GM12873 (cell line): ENCODE measurements at regions not wholly inside any gene's neighbourhood (a gene's known extent, or its start where the extent isn't known, plus 50 kb on each side); places are given as distances from the start of the nearest gene placed in this dataset.

Source experiments
- TF ChIP-seq, protein P1 (sequence below): IDR thresholded peaks from 2 replicates; pipeline ENCODE4 v1.5.1; 2012; ENCODE audit warnings: low read depth, mild to moderate bottlenecking, moderate library complexity, low read length, control low read depth; ENCODE audit not compliant: insufficient read depth; ENCODE audit errors: missing control alignments

GRCh38 chr4:27278615-27279375 is 418.2 kb downstream of the STIM2 start:
- TF ChIP-seq, protein P1, sequence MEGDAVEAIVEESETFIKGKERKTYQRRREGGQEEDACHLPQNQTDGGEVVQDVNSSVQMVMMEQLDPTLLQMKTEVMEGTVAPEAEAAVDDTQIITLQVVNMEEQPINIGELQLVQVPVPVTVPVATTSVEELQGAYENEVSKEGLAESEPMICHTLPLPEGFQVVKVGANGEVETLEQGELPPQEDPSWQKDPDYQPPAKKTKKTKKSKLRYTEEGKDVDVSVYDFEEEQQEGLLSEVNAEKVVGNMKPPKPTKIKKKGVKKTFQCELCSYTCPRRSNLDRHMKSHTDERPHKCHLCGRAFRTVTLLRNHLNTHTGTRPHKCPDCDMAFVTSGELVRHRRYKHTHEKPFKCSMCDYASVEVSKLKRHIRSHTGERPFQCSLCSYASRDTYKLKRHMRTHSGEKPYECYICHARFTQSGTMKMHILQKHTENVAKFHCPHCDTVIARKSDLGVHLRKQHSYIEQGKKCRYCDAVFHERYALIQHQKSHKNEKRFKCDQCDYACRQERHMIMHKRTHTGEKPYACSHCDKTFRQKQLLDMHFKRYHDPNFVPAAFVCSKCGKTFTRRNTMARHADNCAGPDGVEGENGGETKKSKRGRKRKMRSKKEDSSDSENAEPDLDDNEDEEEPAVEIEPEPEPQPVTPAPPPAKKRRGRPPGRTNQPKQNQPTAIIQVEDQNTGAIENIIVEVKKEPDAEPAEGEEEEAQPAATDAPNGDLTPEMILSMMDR = no peak

DNA sequence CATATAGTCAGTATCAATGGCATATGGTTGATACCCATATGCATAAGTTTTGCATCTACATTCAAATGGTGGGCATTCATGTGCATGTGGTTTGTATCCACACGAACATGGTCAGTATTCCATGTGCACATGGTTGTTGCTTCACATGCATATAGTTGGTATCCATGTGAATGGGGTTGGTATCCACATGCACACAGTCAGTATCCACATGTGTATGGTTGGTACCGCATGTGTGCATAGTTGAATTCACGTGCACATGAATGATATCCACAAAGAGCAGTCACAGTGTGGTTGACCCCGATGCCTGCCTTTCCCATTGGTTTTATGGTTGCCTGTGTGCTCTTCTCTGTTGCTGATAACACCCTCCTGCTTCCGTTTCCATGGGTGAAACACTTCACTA is 427.9 kb downstream of the STIM2 start:
- TF ChIP-seq, protein P1 = no peak

- TF ChIP-seq, protein P1 = no peak
Measured at GRCh38 chr4:27289704-27290103, 429.1 kb downstream of the STIM2 start.

DNA sequence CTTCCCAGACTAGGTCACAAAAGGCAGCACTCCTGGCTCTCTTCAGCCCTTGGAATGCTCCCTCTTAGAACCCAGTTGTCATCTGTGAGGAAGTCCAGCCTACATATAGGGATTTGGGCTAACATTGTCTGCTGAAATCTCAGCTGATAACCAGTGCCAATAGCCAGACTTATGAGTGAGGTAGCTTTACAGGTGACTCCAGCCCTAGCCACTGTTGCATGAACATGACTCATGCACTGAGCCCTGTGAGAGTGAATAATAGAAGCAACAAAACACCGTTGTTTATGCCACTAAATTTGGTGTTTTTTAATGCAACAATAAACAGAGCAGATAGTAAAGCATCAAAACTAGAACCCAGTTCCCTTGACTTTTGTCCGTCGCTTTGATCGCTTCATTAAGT is 433.2 kb downstream of the STIM2 start:
- TF ChIP-seq, protein P1 = no peak

- TF ChIP-seq, protein P1 = no peak
Measured at GRCh38 chr4:27304751-27305150, 444.1 kb downstream of the STIM2 start.

GRCh38 chr4:27305246-27305645 is 444.6 kb downstream of the STIM2 start:
- TF ChIP-seq, protein P1 = no peak

GRCh38 chr4:27308379-27308778 is 447.7 kb downstream of the STIM2 start:
- TF ChIP-seq, protein P1 = no peak
